Endodermal cell (in vitro differentiated cells): ENCODE measurements at regions not wholly inside any gene's neighbourhood (a gene's known extent, or its start where the extent isn't known, plus 50 kb on each side); places are given as distances from the start of the nearest gene placed in this dataset.
A peak's percentile ranks its signal among the peaks of the same experiment; 100 is the strongest.

Experiments
- DNase-seq: peaks from one replicate; pipeline ENCODE4 v3.0.0-alpha.2; 2017
- H3K27ac ChIP-seq: 2 replicates; pipeline ENCODE4 v1.5.1; 2013; ENCODE audit warnings: mild to moderate bottlenecking, low read depth, low read length, moderate library complexity
- H3K27me3 ChIP-seq: 2 replicates; pipeline ENCODE4 v1.6.1; 2013; ENCODE audit warnings: mild to moderate bottlenecking, low read length, moderate library complexity; ENCODE audit not compliant: insufficient read depth, control insufficient read depth, poor library complexity, severe bottlenecking
- H3K36me3 ChIP-seq: 2 replicates; pipeline ENCODE4 v1.7.0; 2013; ENCODE audit warnings: mild to moderate bottlenecking, low read length, moderate library complexity; ENCODE audit not compliant: control insufficient read depth, insufficient read depth
- H3K4me1 ChIP-seq: one replicate; pipeline ENCODE4 v1.7.0; 2013; ENCODE audit warnings: low read length; ENCODE audit not compliant: control insufficient read depth, insufficient read depth
- H3K4me3 ChIP-seq: 2 replicates; pipeline ENCODE4 v1.5.1; 2013; ENCODE audit warnings: mild to moderate bottlenecking, low read length, moderate library complexity
- H3K9ac ChIP-seq: 2 replicates; pipeline ENCODE4 v1.6.1; 2013; ENCODE audit warnings: mild to moderate bottlenecking, low read length, moderate library complexity; ENCODE audit not compliant: poor library complexity, severe bottlenecking; ENCODE audit errors: extremely low read depth
- H3K9me3 ChIP-seq: 2 replicates; pipeline ENCODE4 v1.6.1; 2013; ENCODE audit warnings: mild to moderate bottlenecking, low read length, moderate library complexity; ENCODE audit not compliant: control insufficient read depth
- H3K27ac Mint-ChIP-seq: 2 replicates; pipeline ENCODE4 v1.8.0; 2020; ENCODE audit warnings: mixed read lengths
- H3K27me3 Mint-ChIP-seq: 2 replicates; pipeline ENCODE4 v1.8.0; 2021; ENCODE audit warnings: mild to moderate bottlenecking, mixed read lengths; ENCODE audit not compliant: insufficient read depth
- H3K36me3 Mint-ChIP-seq: 2 replicates; pipeline ENCODE4 v1.8.0; 2020; ENCODE audit warnings: low read depth, mixed read lengths
- H3K4me1 Mint-ChIP-seq: 2 replicates; pipeline ENCODE4 v1.8.0; 2020; ENCODE audit warnings: mixed read lengths
- H3K4me3 Mint-ChIP-seq: 2 replicates; pipeline ENCODE4 v1.8.0; 2020; ENCODE audit warnings: mild to moderate bottlenecking, moderate library complexity, mixed read lengths
- H3K9me3 Mint-ChIP-seq: 2 replicates; pipeline ENCODE4 v1.8.0; 2020; ENCODE audit warnings: mild to moderate bottlenecking, mixed read lengths
- WGBS, 2 experiments: methylation state at CpG; one replicate each; pipeline versions ENCODE4 v1.1.5 to v1.1.7; 2013; ENCODE audit warnings: missing lambda C conversion rate in 2 of 2, mixed read lengths in 1 of 2; ENCODE audit not compliant: insufficient coverage in 1 of 2, insufficient read length in 1 of 2; 5-methylcytosine and 5-hydroxymethylcytosine counted together
- TF ChIP-seq, protein P1 (sequence below): fragments of 200-600 bp; sonication (generic); conservative IDR thresholded peaks from 2 replicates; pipeline ENCODE4 v1.5.0; 2021; ENCODE audit warnings: antibody characterized with exemption, mild to moderate bottlenecking

DNA sequence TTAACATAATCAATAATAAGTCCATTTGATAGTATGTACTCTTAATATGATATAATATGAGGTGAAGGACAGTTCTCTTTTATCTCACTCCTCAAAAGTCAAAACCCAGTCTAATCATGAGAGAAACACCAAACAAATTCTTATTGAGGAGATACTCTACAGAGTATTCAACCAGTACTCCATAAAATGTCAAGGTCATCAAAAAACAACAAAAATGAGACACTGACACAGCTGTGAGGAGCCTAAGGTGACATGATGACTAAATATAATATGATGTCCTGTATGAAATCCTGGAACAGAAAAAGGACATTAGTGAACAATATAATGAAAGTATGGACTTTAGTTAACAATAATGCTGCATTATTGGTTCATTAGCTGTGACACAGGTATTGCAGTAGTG lies 675.1 kb downstream of the HTR1B start:
- no peak for DNase-seq
- TF ChIP-seq, protein P1, sequence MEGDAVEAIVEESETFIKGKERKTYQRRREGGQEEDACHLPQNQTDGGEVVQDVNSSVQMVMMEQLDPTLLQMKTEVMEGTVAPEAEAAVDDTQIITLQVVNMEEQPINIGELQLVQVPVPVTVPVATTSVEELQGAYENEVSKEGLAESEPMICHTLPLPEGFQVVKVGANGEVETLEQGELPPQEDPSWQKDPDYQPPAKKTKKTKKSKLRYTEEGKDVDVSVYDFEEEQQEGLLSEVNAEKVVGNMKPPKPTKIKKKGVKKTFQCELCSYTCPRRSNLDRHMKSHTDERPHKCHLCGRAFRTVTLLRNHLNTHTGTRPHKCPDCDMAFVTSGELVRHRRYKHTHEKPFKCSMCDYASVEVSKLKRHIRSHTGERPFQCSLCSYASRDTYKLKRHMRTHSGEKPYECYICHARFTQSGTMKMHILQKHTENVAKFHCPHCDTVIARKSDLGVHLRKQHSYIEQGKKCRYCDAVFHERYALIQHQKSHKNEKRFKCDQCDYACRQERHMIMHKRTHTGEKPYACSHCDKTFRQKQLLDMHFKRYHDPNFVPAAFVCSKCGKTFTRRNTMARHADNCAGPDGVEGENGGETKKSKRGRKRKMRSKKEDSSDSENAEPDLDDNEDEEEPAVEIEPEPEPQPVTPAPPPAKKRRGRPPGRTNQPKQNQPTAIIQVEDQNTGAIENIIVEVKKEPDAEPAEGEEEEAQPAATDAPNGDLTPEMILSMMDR: no peak
- Histone ChIP-seq H3K27me3 (no peaks in the 10 kb centered on the region), H3K36me3 (no peaks in the 10 kb centered on the region), H3K4me1 (no peaks in the 10 kb centered on the region), H3K9ac (no peak overlapping the region), H3K4me3 (no peak overlapping the region), H3K9me3 (peaks cover 23% of the 10 kb centered on the region), H3K27ac (no peak overlapping the region)
- no peak overlapping the region for H3K4me3 Mint-ChIP-seq
- H3K4me1 Mint-ChIP-seq: no peaks in the 10 kb centered on the region
- peaks cover 16% of the 10 kb centered on the region for H3K36me3 Mint-ChIP-seq
- no peak overlapping the region for H3K27ac Mint-ChIP-seq
- peaks cover 6% of the 10 kb centered on the region for H3K27me3 Mint-ChIP-seq
- H3K9me3 Mint-ChIP-seq: peaks cover 26% of the 10 kb centered on the region

DNA sequence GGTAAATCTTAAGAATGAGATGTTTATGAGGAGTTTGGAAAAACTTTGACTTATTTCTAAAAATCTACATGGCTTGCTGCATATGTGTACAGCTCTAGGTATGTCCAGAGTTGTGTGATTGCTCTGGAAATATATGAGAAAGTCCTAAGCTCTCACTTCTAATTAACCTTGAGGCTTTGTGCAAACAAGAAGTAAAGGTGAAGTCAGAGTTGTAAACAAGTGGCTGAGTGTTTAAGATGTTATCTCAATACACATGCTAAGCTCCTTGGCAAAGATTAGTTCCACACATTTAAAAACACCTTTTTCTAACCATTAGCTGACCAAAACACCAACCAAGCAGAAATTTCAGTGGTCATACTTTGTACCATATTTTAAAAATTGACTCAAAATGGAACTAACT lies 684.2 kb downstream of the HTR1B start:
- Mint-ChIP-seq H3K9me3 (no peaks in the 10 kb centered on the region), H3K27me3 (peaks cover 14% of the 10 kb centered on the region), H3K4me1 (peaks cover 41% of the 10 kb centered on the region), H3K36me3 (no peaks in the 10 kb centered on the region), H3K27ac (peak overlapping the region; percentile 86), H3K4me3 (peak overlapping the region; percentile 23)
- Histone ChIP-seq H3K27ac (no peak overlapping the region), H3K9ac (no peak overlapping the region), H3K36me3 (no peaks in the 10 kb centered on the region), H3K4me1 (peaks cover 25% of the 10 kb centered on the region), H3K9me3 (peaks cover 4% of the 10 kb centered on the region), H3K4me3 (peak overlapping the region; percentile 68), H3K27me3 (no peaks in the 10 kb centered on the region)
- no peak for DNase-seq
- TF ChIP-seq, protein P1: no peak

DNA sequence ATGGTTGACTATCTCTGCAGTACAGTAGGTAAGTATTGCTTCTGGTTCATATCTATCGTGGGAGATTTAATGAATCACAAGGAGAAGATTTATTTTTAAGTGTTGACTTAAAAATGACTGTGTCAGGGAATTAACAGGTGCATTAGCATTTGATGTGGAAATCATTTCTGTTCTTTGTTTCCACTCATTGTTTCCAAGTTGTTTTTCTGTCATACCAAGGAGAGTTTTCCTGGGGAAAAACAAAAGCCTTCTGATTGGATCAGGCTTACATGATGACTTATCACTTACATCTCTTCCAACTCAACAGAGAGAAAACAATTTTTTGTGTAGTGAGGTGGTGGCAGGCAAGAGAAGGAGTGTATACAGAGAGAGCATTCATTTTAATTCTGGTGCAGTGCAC lies 686.4 kb downstream of the HTR1B start:
- Mint-ChIP-seq H3K27ac (no peak overlapping the region), H3K9me3 (no peaks in the 10 kb centered on the region), H3K4me3 (no peak overlapping the region), H3K4me1 (peaks cover 50% of the 10 kb centered on the region), H3K36me3 (no peaks in the 10 kb centered on the region), H3K27me3 (peaks cover 16% of the 10 kb centered on the region)
- H3K27ac ChIP-seq: no peak overlapping the region
- TF ChIP-seq, protein P1: no peak
- peaks cover 4% of the 10 kb centered on the region for H3K9me3 ChIP-seq
- H3K9ac ChIP-seq: no peak overlapping the region
- H3K4me1 ChIP-seq: peaks cover 25% of the 10 kb centered on the region
- DNase-seq: no peak
- no peaks in the 10 kb centered on the region for H3K36me3 ChIP-seq
- WGBS, 2 experiments: 93 to 100% methylated on average over 1 of the region's 1 CpG
- H3K27me3 ChIP-seq: no peaks in the 10 kb centered on the region
- H3K4me3 ChIP-seq: no peak overlapping the region
